NCI-H1092 treated with DMSO at 0.1 percent for 48 hours (cell line): ENCODE measurements at regions not wholly inside any gene's neighbourhood (a gene's known extent, or its start where the extent isn't known, plus 50 kb on each side); places are given as distances from the start of the nearest gene placed in this dataset.
"Not testable (repeated sequence)": the region's sequence is repeated elsewhere in the genome, so short reads cannot be mapped to it uniquely, and the experiment has no call there.

Experiments used
- DNase-seq: peaks from one replicate; lab custom pipeline; 2025; lab: John Stamatoyannopoulos, UW

- DNase-seq = no peak
Measured at GRCh38 chr16:52787709-52788108, 240.8 kb upstream of the TOX3 start.

- no peak for DNase-seq
Measured at GRCh38 chr16:52786091-52786490, 239.1 kb upstream of the TOX3 start.

- DNase-seq = no peak
Measured at GRCh38 chr16:52785653-52786052, 238.7 kb upstream of the TOX3 start.

GRCh38 chr16:52783616-52784015 lies 236.7 kb upstream of the TOX3 start:
- DNase-seq = no peak

DNA sequence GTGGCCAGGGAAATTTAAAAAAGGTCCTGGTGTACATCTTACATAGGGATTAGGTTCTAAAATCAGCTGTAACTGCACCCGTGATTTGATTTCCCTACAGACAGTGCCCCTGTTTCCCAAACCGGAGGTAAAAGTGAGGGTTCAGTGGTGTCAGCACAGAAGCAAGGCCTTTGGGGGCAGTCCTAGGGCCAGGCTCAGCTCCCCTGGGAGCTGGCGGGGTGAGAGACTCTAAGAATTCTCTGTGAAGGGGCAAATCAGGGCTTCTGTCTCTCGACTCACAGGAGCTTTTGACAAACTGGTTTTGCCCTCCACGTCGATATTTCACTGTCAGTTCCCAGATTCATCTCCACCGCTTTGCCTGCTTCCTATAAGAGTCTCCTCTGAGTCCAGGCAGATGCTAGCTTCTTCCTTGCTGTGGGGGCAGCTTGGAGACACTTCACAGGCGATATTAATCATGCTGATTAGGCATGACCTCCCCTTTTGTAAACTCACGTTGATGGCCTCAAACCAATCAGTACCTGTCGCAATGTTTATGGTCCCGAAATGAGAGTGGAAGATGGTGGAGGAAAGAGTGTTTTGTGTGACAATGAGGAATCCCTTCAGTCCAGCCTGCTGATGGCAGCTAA lies 234.2 kb upstream of the TOX3 start:
- no peak for DNase-seq

GRCh38 chr16:52773026-52773425 lies 226.1 kb upstream of the TOX3 start:
- peak; percentile 65 for DNase-seq

DNA sequence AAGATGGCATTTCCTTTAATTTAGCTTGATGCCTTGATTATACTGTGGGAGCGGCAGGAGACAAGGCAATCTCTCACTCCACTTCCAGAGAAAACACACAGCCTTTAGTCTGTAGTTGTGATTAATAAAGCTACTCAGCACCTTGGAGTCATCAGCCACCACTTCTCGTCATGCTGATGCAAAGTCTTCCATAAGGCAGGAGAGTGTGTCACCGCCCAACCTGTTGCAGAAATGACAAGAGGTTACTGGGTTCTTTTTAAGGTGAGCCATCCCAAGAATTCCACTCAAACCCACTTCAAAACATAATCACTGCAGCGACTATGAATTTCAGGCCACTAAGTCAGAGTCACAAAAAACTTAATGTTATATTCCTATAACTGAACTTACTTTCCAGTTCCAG lies 223.9 kb upstream of the TOX3 start:
- DNase-seq = no peak

- no peak for DNase-seq
Measured at GRCh38 chr16:52758473-52758855, 211.5 kb upstream of the TOX3 start.

DNA sequence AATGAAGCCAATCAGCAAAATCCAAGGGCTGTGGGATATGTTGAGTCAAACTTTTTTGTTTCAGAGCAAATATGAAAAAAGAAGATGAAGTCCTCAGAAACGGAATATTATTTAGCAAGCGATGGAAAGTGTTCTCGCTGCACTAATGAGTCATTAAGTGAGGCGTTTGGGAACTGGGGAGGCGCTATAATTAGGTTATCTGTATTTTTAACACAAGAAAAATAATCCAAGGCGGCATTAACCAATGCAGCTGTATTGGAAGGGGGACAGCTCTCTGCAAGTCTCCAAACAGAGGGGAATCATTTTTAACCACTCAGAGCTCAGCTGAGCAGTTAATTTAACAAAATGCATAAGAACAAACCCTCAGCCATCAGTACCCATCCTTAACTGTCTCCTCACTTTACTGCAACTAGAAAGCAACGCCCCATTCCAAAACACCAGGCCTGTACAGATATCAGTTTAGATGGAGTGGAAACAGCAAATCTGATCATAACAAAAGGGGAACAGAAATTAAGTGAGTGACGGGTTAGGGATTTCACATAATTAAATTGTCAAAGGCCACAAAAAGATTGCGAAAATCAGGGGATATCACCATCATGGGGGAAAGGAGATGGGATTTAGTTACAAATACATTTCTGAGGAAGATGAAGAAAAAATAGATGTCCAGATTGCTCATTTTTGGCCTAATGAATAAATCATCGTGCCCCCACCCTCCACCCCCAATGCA lies 211.0 kb upstream of the TOX3 start:
- DNase-seq = no peak

DNA sequence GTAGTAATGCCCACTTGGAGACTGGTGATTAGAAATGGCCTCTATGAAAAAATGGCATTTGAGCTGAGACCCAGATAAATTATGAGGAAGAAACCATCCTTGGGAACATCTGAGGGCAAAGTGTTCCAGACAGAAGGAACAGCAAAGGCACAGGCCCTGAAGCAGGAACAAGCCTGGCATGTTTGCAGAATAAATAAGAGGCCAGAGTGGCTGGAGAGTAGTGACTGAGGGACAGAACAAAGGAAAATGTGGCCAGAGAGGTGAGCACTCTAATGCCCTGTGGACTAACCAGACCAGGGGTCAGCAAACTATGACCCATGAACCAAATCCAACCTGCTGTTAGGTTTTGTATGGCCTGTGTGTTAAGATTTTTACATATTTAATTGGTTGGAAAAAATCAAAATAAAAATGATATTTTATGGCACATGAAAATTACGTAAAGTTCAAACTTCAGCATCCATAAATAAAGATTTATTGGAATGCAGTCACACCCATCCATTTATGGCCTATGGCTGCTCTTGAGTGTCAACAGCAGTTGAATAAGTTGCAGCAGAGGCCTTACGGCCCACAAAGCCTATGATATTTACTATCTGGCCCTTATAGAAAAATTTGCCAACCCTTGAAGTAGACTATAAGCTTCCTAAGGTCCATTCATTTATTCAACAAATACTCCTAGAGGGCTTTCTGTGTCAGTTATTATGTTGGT lies 210.0 kb upstream of the TOX3 start:
- no peak for DNase-seq

DNA sequence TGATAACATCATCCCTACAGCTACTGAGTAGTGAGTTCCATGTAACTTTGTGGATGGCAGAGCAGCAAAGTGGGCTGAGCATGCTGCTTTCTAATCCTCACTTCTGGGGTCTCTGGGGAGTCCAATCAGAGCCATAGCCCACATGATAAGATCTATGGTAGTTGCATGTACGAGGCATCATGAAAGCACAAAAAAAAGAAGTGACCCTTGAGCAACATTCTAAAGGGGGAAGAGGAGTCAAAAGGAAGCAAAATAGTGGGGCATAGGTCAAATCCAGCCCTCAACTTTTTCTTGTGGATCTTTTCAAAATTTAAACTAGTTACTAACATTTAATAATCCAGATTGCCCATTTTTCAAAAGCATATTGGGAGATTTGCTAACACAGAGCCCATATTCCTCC lies 208.5 kb upstream of the TOX3 start:
- no peak for DNase-seq

GRCh38 chr16:52751035-52751434 lies 204.1 kb upstream of the TOX3 start:
- DNase-seq = no peak

DNA sequence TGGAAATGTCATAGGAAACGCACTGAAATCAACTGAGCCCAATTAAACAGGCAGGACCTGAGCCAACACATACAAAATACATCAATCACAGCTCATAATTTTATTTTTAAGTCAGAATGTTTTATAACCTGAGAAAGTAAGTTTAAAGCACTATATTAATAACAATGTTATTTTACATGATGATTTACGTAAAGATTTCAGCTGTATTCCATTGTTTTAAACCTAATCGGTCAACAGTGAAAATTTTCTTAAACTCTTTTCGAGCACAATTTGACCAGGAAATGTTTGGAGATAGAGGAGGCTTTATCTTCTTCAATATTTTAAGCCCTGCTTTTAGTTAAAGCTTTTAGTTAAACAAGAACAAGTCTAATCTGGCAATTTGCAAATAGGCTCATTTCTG lies 201.8 kb upstream of the TOX3 start:
- DNase-seq = no peak

DNA sequence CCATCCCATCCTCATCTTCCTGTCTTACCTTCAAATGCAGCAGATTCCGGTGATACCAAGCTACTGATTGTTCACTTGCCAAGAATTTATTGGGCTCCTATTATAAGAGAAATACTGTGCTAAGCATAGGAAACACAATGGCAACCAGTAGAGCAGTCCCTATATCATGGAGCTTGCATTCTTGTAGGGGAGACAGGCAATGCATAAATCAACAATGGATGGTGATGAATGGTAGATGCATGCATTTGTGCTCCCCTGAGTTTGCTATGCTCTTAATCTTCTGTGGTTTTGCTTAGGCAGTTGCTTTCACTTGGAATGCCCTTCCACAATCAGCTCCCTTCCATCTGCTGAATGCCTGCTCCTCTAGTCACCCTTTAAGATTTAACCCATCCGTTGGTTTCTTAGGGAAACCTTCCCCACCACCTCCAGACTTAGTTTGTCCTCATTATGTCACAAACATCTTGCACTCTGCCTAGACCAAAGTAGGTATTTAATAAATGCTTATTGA lies 200.2 kb upstream of the TOX3 start:
- DNase-seq = no peak

DNA sequence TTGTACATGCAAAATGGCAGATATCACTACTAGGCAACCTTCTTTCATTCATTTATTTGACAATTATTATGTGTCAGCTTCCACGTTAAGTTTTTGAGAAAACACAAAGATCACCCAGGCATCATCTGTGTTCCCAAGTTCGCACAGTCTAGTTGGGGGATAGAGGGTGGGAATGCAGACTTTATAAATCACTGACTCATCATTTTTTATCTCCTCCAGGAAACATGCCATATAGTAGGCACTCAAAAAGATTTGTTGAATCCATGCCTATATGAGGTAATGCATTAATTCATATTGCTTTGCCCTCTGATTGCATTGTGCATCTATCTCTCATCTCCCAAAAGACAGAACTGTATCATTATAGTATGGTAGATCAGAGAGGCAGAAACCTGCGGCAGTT lies 196.8 kb upstream of the TOX3 start:
- no peak for DNase-seq

DNA sequence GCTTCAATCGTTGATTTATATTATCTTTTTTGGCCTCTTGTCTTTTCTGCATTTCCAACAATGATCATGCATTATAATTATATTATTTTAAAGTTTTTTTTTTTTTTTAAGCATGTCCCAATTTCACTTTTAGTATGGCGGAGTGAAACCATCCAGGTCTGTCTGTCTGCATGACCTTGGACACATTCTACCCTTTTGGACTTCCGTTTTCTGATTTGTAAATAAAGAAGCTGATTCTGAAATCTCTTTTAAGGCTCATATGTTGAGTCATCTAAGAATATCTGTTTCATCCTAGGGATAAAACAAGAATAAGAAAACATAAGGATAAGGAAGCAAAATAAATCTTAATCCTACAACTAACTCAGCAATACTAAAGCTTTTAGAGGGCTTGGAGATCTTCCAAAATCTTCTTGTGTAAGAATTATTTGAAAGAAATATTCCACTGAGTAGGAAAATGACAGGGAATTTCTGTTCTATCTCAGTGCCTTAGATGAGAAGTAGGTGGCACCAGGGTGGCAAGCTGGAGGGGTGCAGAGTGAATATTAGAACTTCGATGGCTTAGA lies 195.7 kb upstream of the TOX3 start:
- no peak for DNase-seq

- DNase-seq = no peak
Measured at GRCh38 chr16:52742052-52742451, 195.1 kb upstream of the TOX3 start.

DNA sequence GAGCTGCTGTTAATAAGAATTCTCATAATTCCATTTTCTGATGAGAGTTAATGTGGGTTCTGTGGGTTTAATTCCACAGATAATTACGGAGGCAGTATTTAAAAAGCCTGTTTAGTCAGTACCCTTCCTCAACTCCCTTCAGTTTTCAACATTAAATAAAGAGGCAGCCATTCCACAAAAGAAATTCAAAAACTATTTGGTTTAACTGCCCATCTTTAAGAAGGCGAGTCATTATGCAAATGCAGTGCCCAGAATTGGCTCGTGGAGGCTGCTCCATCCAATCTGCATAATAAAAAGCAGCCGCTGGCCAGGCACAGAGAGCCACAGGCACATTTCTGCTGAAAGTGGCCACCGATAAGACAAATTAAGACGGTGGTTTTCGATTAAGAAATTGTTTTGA lies 194.4 kb upstream of the TOX3 start:
- no peak for DNase-seq

DNA sequence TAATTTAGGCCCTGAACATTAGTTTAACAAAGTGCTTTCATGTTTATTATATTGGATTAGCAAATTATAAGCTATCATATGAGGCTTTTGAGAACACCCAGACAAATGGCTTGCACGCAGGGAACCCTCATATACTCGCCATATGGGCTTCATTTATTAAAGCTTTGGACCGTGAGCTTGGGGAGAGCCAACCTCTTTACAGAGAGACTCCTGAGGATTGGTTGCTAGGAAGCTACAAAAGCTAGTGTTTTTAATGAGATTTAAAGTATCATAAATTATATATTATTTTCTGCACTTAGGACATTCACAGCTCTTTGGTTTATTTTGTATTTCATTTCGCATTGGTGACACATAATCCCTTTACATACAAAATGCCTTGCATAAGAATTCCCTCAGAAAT lies 193.8 kb upstream of the TOX3 start:
- DNase-seq = peak; percentile 33

GRCh38 chr16:52740333-52740732 lies 193.4 kb upstream of the TOX3 start:
- no peak for DNase-seq

GRCh38 chr16:52738992-52739391 lies 192.0 kb upstream of the TOX3 start:
- DNase-seq = not testable (repeated sequence)

DNA sequence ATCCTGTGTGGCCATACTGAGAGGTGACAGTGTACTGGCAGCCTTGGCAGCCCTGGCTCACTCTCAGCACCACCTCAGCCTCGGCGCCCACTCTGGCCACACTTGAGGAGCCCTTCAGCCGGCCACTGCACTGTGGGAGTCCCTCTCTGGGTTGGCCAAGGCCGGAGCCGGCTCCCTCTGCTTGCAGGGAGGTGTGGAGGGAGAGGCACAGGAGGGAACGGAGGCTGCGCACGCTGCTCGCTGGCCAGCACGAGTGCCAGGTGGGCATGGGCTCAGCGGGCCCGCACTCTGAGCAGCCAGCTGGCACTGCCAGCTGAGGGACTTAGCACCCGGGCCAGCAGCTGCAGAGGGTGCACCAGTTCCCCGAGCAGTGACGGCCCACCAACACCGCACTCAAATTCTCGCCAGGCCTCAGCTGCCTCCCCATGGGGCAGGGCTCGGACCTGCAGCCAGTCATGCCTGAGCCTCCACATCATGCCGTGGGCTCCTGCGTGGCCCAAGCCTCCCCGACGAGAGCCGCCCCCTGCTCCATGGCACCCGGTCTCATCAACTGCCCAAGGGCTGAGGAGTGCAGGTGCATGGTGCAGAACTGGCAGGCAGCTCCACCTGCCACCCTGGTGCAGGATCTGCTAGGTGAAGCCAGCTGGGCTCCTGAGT lies 184.4 kb upstream of the TOX3 start:
- DNase-seq = no peak
